Transverse colon (tissue), 4 donors: ENCODE measurements at regions not wholly inside any gene's neighbourhood (a gene's known extent, or its start where the extent isn't known, plus 50 kb on each side); places are given as distances from the start of the nearest gene placed in this dataset.
"Not testable (repeated sequence)": the region's sequence is repeated elsewhere in the genome, so short reads cannot be mapped to it uniquely, and the experiment has no call there.

Experiments
- DNase-seq: peaks from one replicate; pipeline ENCODE4 v3.0.0-alpha.2; 2019
- H3K27ac ChIP-seq, 4 donors: fragments of 200-600 bp; sonication (generic); 2 replicates each; pipeline ENCODE4 v1.5.1; 2016 to 2018; ENCODE audit warnings: inconsistent platforms in 4 of 4
- H3K27me3 ChIP-seq: fragments of 200-600 bp; sonication (generic); 2 replicates; pipeline ENCODE4 v1.5.1; 2017; ENCODE audit warnings: inconsistent platforms
- H3K36me3 ChIP-seq, 4 donors: fragments of 200-600 bp; sonication (generic); 2 replicates each; pipeline ENCODE4 v1.5.1; 2017 to 2019; ENCODE audit warnings: inconsistent platforms in 4 of 4
- H3K4me1 ChIP-seq, 4 donors: fragments of 200-600 bp; sonication (generic); 2 replicates each; pipeline ENCODE4 v1.5.1; 2017 to 2020; ENCODE audit warnings: inconsistent platforms in 4 of 4
- H3K4me3 ChIP-seq, 4 donors: fragments of 200-600 bp; sonication (generic); 1 replicate in 1 of 4; 2 replicates in 3 of 4; pipeline versions ENCODE4 v1.5.1 to v1.6.1; 2017 to 2019; ENCODE audit warnings: inconsistent platforms in 4 of 4
- H3K9me3 ChIP-seq, 2 donors: fragments of 200-600 bp; sonication (generic); 2 replicates each; pipeline ENCODE4 v1.5.1; 2017 to 2019; ENCODE audit warnings: inconsistent platforms in 2 of 2
- EP300 ChIP-seq: sonication (generic); formaldehyde crosslinking; IDR thresholded peaks from one replicate; pipeline ENCODE4 v1.6.1; 2017; ENCODE audit warnings: antibody characterized with exemption, low read depth
- POLR2A ChIP-seq: fragments of 450-650 bp; IDR thresholded peaks from one replicate; pipeline ENCODE4 v1.6.1; 2016; ENCODE audit warnings: antibody characterized with exemption, mild to moderate bottlenecking, moderate library complexity
- POLR2AphosphoS5 ChIP-seq, 3 donors: sonication (generic); formaldehyde crosslinking; IDR thresholded peaks; one replicate each; pipeline ENCODE4 v1.6.1; 2016; ENCODE audit warnings: antibody characterized with exemption in 3 of 3
- WGBS, 2 donors: methylation state at CpG; one replicate each; pipeline ENCODE4 v1.1.5; 2018; ENCODE audit warnings: low coverage in 1 of 2; 5-methylcytosine and 5-hydroxymethylcytosine counted together
- in situ Hi-C, 4 donors: fragments of 200-750 bp; cut with MboI; loops; one replicate each; pipeline versions ENCODE4 v1.15.0 to v1.15.1; 2017; ENCODE audit warnings: low sequenced_read_pairs in 3 of 4, low pct_ligation_motif_present in 1 of 4, low pct_unique_long_range_greater_than_20kb in 1 of 4
- intact Hi-C: fragments of 100-400 bp; cut with DNase I; formaldehyde crosslinking; loops from one replicate; pipeline ENCODE4 v1.15.1; 2023; ENCODE audit warnings: low total_unique reads
- TF ChIP-seq, protein P1 (sequence below), 5 experiments: fragments of 200-600 bp in 3 of 5; fragments of 450-650 bp in 2 of 5; sonication (generic) in 3 of 5; IDR thresholded peaks; 1 replicate in 2 of 5; 2 replicates in 3 of 5; pipeline ENCODE4 v1.5.1; 2016 to 2017; ENCODE audit warnings: antibody characterized with exemption in 5 of 5, inconsistent platforms in 3 of 5, mild to moderate bottlenecking in 2 of 5, moderate library complexity in 1 of 5

DNA sequence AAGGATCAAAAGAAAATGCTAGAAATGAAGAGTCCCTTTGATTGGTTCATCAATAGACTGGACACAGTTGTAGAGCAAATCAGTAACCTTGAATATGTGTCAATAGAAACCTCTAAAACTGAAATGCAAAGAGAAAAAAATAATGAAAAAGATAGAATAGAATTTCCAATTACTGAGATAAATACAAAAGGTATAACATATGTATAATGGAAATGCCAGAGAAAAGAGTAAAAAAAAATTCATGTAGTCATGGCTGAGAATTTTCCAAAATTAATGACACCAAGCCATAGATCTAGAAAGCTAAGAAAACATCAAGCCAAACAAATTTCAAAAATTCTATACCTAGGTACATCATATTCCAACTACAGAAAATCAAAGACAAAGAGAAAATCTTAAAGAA is 62.0 kb upstream of the HGF start:
- TF ChIP-seq POLR2AphosphoS5 (IDR thresholded peaks at IDR 0.05) = no peak
- no peak for TF ChIP-seq EP300
- no peak for TF ChIP-seq POLR2A
- TF ChIP-seq, protein P1, sequence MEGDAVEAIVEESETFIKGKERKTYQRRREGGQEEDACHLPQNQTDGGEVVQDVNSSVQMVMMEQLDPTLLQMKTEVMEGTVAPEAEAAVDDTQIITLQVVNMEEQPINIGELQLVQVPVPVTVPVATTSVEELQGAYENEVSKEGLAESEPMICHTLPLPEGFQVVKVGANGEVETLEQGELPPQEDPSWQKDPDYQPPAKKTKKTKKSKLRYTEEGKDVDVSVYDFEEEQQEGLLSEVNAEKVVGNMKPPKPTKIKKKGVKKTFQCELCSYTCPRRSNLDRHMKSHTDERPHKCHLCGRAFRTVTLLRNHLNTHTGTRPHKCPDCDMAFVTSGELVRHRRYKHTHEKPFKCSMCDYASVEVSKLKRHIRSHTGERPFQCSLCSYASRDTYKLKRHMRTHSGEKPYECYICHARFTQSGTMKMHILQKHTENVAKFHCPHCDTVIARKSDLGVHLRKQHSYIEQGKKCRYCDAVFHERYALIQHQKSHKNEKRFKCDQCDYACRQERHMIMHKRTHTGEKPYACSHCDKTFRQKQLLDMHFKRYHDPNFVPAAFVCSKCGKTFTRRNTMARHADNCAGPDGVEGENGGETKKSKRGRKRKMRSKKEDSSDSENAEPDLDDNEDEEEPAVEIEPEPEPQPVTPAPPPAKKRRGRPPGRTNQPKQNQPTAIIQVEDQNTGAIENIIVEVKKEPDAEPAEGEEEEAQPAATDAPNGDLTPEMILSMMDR (IDR thresholded peaks at IDR 0.05) = no peak
- in situ Hi-C loops = no loop called here

DNA sequence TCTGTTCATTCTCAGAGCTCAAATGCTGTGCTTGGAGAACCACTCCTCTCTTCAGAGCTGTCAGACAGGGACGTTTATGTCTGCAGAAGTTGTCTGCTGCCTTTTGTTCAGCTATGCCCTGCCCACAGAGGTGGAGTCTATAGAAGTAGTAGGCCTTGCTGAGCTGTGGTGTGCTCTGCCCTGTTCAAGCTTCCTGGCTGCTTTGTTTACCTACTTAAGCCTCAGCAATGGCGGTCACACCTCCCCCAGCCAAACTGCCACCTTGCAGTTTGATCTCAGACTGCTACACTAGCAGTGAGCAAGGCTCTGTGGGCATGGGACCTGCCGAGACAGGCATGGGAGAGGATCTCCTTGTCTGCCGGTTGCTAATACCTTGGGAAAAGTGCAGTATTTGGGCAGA is 59.7 kb upstream of the HGF start:
- H3K4me1 ChIP-seq, H3K36me3 ChIP-seq, H3K4me3 ChIP-seq, H3K27me3 ChIP-seq, H3K27ac ChIP-seq, intact Hi-C loops, DNase-seq, in situ Hi-C loops: not testable (repeated sequence)
- WGBS, 2 donors = 17 to 89% methylated on average over 1 to 3 of the region's 4 CpGs
- H3K9me3 ChIP-seq = peaks cover 4 to 12% of the 10 kb centered on the region in 2 donors

More for the DNA sequence above, 62.0 kb upstream of the HGF start:
- intact Hi-C loops = no loop called here
- H3K27ac ChIP-seq = no peak overlapping the region
- no peak overlapping the region for H3K4me3 ChIP-seq
- no peak for DNase-seq
- H3K36me3 ChIP-seq = no peaks in the 10 kb centered on the region
- H3K9me3 ChIP-seq = peaks cover 4 to 12% of the 10 kb centered on the region in 2 donors
- no peaks in the 10 kb centered on the region for H3K27me3 ChIP-seq
- H3K4me1 ChIP-seq = no peaks in the 10 kb centered on the region

DNA sequence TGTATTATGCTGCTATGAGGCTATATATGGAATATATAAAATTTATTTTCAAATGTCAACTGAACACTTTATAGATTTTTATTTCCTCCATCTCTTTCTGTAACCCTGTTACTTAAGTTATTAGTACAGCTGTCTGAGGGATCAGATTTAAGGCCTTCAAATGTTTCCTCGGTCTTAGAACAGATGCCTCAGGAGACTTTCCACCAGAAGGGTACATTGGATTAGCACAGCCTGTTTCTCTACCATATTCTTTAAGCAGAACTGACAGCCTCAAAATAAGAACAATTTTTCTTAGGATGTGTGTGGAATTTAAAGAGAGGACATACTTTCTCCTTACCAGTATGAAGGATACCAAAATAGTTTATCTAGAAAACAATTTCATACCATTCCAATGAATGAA is 53.0 kb upstream of the HGF start:
- DNase-seq = no peak
- Histone ChIP-seq H3K27ac (no peak overlapping the region), H3K4me3 (no peak overlapping the region), H3K4me1 (no peaks in the 10 kb centered on the region), H3K27me3 (no peaks in the 10 kb centered on the region), H3K36me3 (no peaks in the 10 kb centered on the region), H3K9me3 (no peaks in the 10 kb centered on the region)
- in situ Hi-C loops = no loop called here
- intact Hi-C loops = no loop called here
- TF ChIP-seq EP300 (no peak), POLR2A (no peak), POLR2AphosphoS5 (IDR thresholded peaks at IDR 0.05) (no peak)
- TF ChIP-seq, protein P1 (IDR thresholded peaks at IDR 0.05) = no peak
- 83 to 100% methylated on average over 1 of the region's 1 CpG for WGBS, 2 donors

DNA sequence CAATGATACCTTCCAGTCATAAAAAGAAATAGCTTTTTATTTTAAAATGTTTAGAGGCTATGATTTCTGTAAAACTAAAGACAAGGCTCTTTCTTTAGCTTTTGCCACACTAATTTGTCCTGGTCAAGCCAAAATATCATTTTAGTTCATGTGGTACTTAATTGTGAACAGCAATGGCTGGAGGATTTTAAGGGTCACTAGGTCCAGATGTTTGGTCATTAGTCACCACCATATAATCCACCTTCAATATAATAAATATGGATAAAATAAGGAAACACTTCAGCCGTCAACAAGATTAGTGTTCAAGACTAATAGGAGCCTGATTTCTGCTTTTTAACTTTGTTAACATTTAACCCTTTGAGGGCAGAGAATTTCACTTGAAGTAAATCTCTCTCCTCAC is 50.0 kb upstream of the HGF start:
- WGBS, 2 donors = 26 to 44% methylated on average over 1 of the region's 1 CpG
- no peaks in the 10 kb centered on the region for H3K4me1 ChIP-seq
- H3K36me3 ChIP-seq = no peaks in the 10 kb centered on the region
- no peak for DNase-seq
- no peak overlapping the region for H3K27ac ChIP-seq
- intact Hi-C loops = no loop called here
- H3K27me3 ChIP-seq = no peaks in the 10 kb centered on the region
- H3K9me3 ChIP-seq = no peaks in the 10 kb centered on the region
- no peak overlapping the region for H3K4me3 ChIP-seq
- in situ Hi-C loops = no loop called here
- TF ChIP-seq, protein P1 (IDR thresholded peaks at IDR 0.05) = no peak
- no peak for TF ChIP-seq POLR2AphosphoS5 (IDR thresholded peaks at IDR 0.05)
- TF ChIP-seq POLR2A = no peak
